ENCODE measurements at regions not wholly inside any gene's neighbourhood (a gene's known extent, or its start where the extent isn't known, plus 50 kb on each side); places are given as distances from the start of the nearest gene placed in this dataset.

GRCh38 chr4:121534187-121534586 is 153.4 kb upstream of the QRFPR start:
- no peak for DNase-seq (ENCODE audit: low read depth in 4 of 4, low spot score in 2 of 4)

GRCh38 chr4:121526509-121526908 is 145.7 kb upstream of the QRFPR start:
- no peak for DNase-seq (ENCODE audit: low read depth in 4 of 4, low spot score in 2 of 4)

DNA sequence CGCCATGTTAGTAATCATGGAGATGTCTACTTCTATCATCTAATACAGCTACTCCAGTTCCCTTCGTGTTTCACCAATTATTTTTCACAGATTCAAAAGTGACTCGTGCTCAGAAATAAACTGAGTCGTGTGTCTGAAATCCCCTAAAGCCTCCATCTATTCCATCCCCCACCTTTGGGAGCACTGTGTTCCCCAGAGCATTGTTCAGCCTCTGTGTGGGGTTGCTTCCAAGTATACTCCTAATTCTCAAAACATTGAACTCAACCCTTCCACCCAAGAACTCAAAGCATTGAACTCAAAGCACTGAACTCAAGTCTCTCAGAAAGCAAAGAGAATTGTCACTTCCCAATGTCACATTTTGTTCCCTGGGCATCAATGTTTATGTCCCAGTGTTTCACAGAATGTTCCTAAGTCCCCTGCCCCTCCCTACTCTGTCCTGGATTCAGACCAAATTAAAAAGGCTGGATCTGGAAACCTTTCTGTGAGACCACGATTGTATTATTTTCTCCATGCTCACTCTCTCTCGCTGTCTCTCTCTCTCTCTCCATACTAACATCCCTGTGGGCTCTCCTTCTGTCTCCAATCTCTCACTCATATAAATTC is 138.5 kb upstream of the QRFPR start:
- no peak for DNase-seq (ENCODE audit: low read depth in 4 of 4, low spot score in 2 of 4)

- no peak for DNase-seq (ENCODE audit: low read depth in 4 of 4, low spot score in 2 of 4)
Measured at GRCh38 chr4:121517241-121517640, 136.4 kb upstream of the QRFPR start.

- DNase-seq (ENCODE audit: low read depth in 4 of 4, low spot score in 2 of 4): no peak
Measured at GRCh38 chr4:121514443-121514842, 133.6 kb upstream of the QRFPR start.

DNA sequence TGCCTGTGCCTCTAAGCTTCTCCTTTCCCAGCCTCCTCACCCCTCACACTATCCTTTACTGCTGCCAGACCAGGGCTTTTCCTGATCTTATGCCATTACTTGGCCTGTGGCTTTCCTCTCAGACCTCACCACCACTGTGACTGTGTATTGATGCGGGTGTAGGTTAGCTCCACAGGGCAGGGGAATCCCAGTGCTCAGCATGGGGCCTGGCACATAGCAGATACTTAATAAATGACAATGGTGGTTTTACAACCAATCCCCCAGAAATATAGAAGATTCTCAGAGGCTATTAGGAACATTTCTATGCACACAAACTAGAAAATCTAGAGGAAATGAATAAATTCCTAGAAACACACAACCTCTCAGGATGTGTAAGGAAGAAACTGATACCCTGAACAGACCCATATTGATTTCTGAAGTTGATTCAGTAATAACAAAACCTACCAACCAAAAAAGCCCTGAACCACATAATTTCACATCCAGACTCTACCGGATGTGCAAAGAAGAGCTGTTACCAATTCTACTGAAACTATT is 129.6 kb upstream of the QRFPR start:
- no peak for DNase-seq (ENCODE audit: low read depth in 4 of 4, low spot score in 2 of 4)

- DNase-seq (ENCODE audit: low read depth in 4 of 4, low spot score in 2 of 4): no peak
Measured at GRCh38 chr4:121485190-121485804, 104.5 kb upstream of the QRFPR start.

DNA sequence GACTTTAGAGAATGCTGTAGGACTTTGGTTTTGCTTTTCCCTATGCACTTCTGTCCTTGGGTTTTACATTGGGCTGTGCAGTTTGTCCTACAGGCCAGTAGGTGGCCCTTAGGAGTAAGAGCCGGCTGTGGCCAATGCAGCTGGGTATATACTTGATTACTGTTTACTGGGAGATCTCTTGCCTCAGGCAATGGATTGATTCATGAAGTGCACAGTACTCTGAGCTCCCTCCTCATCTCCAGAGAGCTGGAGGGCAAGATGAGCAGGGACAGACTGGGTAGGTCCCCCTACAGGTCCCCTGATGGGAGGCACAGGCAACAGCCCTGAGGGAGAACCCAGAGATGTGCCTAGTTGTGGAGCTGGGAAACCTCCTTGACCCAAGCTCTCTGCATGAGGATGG is 103.8 kb upstream of the QRFPR start:
- DNase-seq (ENCODE audit: low read depth in 4 of 4, low spot score in 2 of 4): no peak

- DNase-seq (ENCODE audit: low read depth in 4 of 4, low spot score in 2 of 4): no peak
Measured at GRCh38 chr4:121479808-121480207, 99.0 kb upstream of the QRFPR start.

GRCh38 chr4:121477480-121477879 is 96.7 kb upstream of the QRFPR start:
- DNase-seq (ENCODE audit: low read depth in 4 of 4, low spot score in 2 of 4): no peak

GRCh38 chr4:121477079-121477478 is 96.3 kb upstream of the QRFPR start:
- no peak for DNase-seq (ENCODE audit: low read depth in 4 of 4, low spot score in 2 of 4)

DNA sequence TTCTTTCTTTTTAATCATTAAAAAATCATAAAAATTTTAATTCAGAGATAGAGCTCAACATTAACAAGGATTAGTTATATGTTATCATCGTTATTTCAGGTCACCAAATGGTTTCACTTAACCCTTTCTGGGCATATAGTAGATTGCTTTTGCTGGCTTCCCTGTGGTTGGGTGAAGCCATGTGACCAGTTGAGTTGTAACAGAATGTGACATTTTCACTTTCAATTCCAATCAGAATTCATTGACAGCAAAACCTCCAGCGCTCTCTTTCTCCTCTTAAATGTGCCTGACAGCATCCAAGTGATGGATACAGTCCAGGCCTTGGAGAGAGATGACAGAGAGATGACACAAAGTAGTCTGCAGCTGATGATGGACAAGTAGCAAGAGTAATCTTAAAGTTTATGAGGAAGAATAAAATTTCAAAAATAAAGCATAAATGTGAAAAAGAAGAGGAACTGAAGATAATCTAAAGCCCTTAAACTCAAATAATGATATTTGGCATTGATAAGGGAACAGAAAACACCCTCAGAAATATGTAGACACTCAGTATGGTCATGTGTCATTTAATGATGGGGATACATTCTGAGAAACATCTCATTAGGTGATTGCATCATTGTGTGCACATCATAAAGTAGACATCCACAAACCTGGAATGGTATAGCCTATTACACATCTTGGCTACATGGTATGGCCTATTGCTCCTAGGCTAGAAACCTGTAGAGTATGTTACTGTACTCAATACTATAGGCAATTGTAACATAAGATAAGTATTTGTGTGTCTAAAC is 92.3 kb upstream of the QRFPR start:
- DNase-seq (ENCODE audit: low read depth in 4 of 4, low spot score in 2 of 4): no peak

DNA sequence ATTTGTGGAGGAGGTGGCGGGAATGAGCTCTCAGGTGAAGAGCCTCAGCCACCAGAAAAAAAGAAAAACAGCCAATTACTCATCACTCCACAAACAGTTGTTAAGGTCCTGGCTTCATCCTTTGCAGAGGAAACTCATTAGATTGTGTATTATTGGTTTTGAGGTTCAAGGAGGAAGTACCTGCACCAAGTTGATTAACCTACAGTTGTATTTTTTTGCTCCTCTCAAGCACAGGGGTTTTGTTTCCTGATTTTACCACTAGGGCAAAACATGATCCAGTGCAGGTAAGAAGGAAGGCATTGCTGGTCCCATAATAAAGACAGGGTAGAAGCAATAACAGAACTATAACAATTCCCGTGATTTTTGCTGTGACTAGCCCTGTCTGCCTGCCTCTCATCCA is 84.0 kb upstream of the QRFPR start:
- no peak for DNase-seq (ENCODE audit: low read depth in 4 of 4, low spot score in 2 of 4)

- DNase-seq (ENCODE audit: low read depth in 4 of 4, low spot score in 2 of 4): peak in 2 of 4 donors; percentile 27 to 44
Measured at GRCh38 chr4:121462660-121463261, 81.9 kb upstream of the QRFPR start.

DNA sequence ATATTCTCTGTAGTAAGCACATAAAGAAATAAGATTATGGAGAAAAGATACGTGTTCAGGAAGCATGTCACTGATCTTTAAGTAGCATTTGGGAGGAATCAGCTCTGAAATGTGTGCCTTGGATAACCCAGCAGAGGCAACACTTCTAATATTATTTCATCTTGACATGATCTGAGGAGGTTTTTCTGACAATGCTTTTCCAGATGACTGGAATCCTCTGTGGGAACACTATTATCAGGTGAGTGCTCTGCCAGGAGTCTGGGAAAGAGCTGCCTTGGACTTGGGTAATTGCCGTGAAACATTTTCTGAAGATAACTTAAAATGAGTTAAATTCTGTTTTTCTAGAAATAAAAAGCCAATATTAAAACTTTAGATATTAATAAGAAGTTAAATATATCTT is 78.2 kb upstream of the QRFPR start:
- no peak for DNase-seq (ENCODE audit: low read depth in 4 of 4, low spot score in 2 of 4)

- no peak for DNase-seq (ENCODE audit: low read depth in 4 of 4, low spot score in 2 of 4)
Measured at GRCh38 chr4:121457278-121457875, 76.6 kb upstream of the QRFPR start.

- DNase-seq (ENCODE audit: low read depth in 4 of 4, low spot score in 2 of 4): no peak
Measured at GRCh38 chr4:121455285-121455684, 74.5 kb upstream of the QRFPR start.

DNA sequence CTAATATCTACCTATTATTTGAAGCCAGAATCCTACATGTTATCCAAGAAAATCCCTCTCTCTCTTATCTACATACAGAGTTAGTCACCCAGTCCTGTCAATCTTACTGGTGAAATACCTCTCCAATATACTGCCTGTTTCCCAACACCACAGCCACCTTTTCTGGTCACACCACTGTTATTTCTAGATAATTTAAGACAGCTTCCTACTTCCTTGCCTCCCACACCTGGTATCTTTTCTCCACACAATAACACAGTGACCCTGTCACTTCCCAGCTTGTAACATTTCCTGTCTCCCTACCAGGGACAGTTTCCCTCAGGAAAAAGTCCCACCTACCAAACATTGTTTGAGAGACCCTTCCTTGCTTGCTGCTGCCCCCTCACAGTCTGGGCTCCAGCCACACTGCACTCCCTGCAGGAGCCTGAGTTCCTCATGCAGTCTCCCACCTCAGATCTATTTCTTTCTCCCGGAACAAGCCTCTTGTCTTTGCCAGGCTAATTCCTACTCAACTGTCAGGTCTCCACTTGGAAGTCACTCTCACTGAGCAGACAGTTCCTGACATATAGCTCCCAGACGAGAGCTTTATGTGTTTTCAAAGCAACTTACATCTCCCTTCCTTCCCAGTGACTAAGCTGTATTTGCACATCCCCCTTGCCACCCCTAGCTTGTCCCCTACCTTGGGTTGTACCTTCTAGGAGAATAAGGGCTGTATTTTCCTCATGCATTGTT is 73.6 kb upstream of the QRFPR start:
- DNase-seq (ENCODE audit: low read depth in 4 of 4, low spot score in 2 of 4): no peak

GRCh38 chr4:121451310-121451709 is 70.5 kb upstream of the QRFPR start:
- no peak for DNase-seq (ENCODE audit: low read depth in 4 of 4, low spot score in 2 of 4)

GRCh38 chr4:121449416-121449815 is 68.6 kb upstream of the QRFPR start:
- peak in 1 of 4 donors; percentile 23 for DNase-seq (ENCODE audit: low read depth in 4 of 4, low spot score in 2 of 4)
